Fibroblast of skin of left quadriceps (primary cell): ENCODE measurements at regions not wholly inside any gene's neighbourhood (a gene's known extent, or its start where the extent isn't known, plus 50 kb on each side); places are given as distances from the start of the nearest gene placed in this dataset.

Experiments used
- DNase-seq, 2 experiments: peaks; one replicate each; pipeline ENCODE4 v3.0.0-alpha.2; 2013; ENCODE audit warnings: low read depth in 2 of 2

DNA sequence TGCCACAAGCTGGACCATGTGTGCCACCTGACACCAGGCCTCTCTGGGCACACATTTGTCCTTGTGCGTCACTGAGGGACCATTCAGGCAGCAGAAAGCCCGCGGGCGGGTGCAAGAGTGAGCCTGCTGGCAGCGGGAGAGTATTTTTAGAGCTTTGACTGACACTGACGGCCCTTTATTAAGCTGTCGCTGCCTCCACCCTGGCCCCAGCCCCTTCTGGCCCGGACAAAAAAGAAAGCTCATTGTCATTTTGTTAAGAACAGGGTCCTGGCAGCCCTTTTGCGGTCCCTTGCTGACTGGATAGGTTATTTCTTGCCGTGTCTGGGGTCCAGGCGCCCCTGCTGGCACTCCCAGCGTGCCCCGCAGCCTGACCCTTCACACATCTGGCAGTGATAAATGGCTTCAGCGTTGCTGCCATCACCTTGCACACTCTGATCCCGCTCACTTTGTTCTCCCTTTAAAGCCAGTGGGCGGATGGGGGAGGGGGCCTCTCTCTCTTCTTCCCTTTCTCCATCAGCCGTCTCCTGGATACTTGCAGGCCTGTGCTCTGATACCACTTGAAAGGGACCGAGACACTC lies 78.4 kb upstream of the NKD1 start:
- DNase-seq: no peak

DNA sequence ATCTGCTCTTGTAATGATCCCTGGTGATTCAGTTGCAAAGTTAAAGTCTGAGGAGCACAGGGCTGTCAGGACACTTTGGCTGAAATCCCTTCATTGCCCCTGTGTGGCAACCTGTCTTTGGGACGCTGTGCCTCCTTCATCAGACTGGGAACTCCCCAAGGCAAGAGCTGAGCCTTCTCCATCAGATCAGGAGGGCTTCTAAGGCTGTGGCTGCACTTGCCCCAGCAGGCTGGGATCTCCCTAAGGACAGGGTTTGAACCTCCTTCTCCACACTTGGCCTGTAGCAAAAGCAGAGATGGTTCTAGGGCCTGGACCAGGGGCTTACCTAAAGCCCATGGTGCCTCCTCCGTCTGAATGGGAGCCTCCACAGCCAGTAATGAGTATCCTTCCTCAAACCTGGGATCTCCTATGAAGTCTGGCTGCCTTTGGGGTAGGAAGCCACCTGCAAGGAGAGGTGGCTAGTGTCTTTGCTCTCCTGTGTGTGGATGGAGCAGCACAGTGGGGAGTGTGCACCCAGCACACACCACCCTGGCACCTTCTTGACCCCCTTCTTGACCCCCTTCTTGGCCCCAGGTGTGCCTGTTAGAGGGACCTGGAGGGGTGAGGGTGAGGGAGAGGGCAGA lies 79.0 kb upstream of the NKD1 start:
- DNase-seq: no peak

DNA sequence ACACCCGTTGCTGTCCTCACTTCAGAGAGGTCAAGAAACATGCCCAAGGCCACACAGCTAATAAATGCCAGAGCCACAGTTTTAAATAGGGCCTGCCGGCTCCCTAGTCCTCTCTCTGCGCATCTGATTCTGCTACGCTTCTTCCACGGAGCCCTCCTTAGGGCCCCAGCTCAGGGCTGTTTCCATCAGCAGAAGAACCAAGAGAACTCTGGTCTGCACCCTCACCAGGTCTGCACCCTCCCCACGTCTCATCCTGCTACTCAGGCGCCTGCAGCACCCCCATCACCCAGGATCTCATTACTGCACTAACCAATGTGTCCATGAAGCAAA lies 79.5 kb upstream of the NKD1 start:
- DNase-seq: no peak

DNA sequence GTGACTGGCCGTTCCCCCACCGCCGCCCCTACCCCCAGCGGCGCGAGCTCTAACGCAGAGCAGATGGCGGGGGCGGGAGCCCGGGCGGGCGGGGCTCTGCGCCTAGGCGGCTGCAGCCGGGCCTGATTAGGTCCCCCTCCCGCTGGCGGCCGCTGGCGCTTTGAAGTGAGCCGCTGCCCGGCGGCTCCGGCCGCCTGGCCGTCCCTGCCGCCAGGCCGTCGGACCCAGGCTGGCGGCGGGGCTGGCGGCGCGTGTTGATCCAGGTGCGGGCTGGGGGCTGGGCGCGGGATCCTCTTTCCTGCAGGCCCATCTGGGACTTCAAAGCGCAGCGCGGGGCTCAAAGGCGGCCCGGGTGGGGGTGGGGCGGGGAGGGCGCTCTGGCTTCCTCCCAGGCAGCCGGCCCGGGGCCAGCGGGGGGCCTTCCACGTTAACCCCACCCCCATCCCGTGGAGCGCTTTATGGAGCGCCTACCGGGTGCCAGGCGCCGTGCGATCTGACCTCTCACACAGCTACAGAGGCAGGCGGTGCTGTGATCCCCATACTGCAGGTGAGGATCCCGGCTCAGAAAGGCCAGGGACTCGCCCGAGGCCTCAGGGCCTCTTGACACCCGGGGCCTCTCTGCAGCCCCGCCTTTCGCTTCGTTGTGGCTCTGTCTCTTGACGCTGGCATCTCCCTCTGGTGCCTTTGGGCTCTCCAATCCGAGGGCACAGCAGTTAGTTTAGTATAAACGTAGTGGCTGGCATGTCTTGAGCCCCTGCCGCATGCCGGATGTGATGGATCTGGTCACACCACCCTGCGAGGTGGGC lies 80.0 kb upstream of the NKD1 start:
- DNase-seq: peak in 1 of 2 experiments; percentile 2

DNA sequence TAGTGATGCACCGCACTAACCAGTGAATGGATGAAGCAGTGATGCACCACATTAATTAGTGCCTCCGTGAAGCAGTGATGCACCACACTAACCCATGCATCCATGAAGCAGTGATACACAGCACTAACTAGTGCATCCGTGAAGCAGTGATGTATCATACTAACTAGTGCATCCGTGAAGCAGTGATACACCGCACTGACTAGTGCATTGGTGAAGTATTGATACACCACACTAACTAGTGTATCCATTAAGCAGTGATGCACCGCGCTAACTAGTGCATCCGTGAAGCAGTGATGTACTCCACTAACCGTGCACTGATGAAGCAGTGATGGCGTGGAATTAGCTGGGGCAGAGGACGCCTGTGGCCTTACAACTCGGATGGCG lies 80.6 kb upstream of the NKD1 start:
- DNase-seq: no peak

DNA sequence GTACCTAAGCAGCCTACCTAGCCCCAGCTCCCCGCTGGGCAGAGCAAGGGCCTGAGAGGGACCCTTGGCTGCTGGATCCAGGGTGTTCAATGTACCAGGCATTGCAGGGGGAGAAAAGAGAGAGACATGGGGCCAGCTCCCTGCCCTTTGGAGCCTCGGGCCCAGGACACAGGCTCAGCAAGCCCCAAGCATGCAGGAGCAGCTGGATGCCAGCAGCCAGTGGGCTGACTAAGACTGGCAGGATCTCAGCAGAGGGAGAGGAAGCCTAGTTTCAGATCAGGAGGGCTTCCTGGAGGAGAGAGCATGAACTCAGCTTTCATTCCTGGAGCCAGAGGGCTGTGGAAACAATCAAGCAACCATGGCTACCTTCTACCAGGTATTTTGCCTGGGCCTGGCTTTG lies 82.0 kb upstream of the NKD1 start:
- no peak for DNase-seq

DNA sequence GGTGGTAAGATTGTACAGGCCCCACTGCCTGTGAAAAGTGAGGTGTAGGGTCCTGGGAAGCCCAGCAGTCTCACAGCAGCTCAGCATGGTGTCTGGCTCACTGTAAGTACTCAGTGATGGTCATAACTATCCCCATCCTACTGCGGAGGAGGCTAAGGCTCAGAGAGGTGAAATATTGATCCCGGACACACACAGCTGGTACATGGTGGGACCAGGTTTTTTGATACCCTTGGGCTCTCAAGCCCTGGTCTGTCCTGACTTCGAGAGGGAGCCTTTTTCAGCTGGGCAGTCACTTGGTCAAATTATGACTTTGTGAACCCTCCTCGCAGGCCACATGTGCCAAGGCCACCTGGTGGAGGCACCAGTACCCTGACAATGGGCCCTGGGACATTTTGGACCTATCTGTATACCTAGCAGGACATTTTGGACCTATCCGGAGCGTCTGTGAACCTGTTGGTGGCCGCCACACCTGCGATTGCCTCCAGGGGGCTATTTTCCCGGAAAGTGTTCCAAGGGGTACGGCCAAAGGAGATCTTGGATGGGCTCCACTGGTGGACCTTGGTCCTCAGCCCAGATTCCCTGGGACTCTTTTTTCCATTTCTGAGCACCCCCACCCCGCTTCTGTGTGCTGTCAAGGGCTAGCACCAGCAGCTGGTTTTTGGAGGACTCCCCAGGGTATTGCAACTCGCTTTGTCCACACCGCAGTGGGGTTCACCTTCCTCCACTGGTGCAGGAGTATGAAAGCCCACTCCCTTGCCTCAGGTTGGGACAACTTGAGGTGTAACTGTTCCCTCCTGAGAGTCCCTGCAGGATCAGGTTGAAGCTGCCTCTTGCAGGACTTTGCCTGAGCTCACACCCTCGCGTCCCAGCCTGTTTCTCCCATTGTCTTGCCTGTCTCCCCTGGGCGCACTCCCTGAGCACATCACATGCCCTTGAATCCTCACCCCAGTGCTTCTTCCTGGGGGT lies 83.6 kb upstream of the NKD1 start:
- DNase-seq: no peak

DNA sequence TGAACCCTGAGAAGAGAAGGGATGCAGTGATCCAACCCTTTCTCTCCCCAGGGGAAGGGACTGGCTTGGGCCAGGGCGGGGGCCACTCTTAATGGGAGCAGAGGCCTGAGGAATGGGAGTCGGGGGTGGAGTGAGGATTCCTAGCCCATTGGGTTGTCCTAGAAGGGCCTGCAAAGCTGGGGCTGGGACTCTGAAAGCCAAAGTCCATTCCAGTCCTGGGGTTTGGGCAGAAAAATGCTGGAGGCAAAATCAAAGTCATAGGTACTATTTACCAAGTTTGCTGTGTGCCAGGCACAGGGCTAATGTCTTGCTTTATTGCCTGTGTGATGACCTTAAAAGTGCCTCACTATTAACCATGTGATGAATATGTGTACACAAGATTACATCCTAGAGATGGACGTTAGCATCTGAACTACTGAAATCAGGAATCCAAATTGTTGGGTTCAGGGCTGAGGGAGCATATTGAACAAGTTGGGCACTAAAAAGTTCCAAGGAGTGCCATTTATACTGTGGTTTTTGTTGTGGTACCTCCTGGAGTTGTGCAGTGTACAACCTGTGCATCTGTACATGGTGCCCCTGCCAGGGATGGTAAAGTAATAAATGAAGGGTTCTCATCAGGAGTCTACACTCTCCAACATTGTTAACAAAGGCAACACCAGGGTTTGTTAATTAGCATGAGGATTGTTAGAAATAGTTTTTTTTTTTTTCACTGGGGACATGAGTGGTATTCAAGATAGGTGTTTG lies 84.4 kb upstream of the NKD1 start:
- no peak for DNase-seq

DNA sequence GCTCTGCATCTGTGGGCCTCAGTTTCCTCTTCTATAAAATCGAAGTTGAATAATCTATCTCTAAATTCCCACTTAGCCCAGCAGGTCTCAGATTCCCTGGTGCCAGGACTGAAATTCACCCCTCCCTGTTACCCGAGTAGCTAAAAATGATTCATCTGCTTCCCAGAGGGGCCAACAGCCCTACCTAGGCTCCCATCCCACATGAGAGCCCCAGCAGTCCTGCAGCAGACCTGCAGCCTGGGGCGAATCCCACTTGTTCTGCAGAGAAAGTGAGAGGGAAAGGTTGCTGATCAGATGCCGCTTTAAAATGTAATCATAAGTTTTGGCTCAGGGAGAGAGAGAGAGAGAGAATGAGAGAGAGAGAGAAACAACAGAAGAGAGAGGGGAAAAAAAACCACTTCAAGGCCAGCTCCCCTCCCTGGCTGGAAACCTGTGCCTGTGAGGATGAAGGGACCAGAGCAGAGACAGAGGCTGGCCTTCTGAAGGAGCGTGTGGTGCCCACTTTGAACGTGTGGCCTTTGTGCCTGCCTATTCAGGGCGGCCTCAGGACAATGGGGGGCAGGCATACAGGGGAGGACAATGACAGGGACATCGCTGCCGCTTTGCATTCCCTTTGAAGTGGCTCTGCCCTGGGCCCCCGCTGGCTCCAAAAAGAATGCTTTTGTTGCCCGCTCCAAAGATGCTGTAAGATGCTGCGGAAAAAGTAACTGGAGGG lies 85.2 kb upstream of the NKD1 start:
- no peak for DNase-seq

DNA sequence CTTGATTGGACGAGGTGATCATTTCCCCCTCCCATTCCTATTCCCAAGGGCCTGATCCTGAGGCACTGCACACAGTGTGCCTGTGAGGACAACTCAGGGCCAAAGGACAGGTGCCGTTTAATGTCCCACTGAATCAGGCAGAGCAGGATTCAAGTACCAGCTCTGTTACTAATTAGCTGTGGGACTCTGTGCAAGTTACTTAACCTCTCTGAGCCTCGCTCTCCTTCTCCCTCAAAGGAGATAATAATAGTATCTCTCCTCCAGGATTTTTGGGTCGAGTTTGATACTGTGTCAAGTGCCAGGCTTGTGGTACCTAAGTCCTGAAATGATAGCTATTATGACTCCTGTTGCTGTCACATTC lies 86.8 kb upstream of the NKD1 start:
- no peak for DNase-seq

DNA sequence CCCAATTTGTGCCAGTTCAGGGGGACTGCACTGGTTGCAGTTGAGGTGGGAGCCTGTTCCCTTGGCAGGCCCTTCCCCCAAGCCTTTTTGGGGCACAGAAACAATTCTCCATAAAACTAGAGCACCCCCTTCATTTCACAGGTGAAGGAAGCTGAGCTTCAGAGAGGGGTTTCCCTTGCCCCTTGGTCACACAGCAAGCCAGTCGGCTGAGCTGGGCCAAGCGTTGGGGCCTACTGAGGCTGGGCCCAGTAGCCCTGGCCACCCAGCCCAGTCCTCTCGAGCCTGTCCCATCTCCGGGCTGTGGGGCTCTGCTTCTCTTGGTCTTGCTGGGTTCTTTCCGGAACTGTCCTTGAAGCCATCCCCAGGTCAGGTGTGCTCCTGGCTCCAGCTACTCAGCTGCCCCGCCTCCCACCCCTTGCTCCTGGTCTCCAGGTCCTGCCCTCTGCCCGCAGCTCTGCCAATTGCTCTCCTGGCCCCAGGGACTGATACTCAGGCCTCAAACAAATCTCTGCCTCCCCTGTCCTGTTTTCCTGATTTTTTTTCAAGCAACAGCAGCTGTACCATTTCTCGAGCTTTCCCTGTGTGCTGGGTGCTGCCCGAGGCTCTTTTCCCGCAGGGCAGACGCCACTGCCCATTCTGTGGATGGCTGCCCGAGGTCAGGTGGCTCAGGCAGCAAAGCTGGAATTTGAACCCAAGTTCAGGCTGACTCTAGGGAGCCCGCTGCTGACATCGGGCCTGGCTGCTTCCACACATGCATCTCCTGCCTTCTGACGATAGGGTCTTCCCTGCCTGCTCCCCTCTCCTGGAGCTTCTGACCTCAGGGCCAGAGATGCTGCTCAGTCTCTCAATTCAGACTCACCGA lies 87.4 kb upstream of the NKD1 start:
- DNase-seq: no peak

DNA sequence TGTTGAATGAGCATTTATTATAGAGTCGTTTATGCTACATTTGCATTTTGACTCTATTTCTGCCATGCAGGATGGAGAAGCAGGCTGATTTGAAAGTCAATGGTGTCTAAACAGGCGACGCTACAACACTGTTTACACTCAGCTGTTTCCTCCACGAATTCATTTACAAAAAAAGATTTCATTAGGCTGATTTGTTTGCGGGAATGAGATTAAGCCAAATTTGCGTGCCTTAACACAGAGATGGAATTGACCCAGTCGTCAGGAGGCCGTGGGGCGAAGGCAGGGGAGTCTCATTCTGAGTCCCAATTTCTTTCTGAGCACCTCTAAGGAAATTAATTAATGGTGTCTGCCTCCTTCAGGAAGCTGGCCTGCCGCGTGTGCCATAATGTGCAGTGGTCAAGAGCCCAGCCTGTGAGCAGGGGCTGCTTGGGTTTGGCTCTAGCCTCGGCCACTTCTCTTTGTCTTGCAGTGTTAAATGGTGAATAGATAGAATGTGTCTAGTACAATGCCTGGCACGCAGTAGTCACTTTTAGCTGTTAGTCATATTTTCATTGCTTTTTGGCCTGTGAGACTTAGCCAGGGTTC lies 88.6 kb upstream of the NKD1 start:
- DNase-seq: no peak

DNA sequence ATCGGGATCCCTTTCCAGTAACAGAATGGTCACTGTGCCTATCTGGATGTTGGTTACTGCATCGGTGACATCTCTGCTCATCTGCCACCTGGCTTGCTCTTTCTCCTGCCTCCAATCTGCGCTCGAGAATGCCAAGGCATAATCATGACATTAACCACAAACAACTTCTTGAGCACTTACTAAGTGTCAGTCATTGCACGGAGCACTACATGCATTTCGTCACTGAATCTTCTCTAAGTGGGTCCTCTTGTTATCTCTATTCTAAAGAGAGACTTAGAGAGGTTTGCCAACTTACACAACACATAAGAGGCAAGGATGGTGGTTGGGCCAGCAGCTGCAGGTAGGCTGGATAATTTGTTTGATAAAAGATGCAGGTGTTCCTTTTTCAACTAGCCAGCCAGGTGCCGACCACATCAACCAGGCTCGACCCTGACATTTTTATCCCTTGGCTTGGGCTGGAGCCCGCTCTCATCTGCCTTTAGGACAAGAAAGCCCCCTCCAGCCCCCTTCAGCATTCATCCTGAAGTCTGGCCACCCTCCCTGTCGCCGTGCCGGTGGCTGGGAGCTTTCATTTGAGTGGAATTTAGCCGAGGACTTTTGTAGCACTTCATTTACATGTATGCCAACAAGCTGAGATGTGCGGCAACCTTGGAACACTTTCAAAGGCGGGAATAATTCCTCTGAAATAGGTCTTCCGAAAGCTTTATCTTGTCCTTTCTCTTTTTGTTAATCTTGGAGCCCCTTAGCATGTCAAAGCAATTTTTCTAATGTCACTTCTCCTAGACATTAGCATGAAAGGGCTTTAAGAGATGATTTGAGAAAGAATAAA lies 89.3 kb upstream of the NKD1 start:
- no peak for DNase-seq

DNA sequence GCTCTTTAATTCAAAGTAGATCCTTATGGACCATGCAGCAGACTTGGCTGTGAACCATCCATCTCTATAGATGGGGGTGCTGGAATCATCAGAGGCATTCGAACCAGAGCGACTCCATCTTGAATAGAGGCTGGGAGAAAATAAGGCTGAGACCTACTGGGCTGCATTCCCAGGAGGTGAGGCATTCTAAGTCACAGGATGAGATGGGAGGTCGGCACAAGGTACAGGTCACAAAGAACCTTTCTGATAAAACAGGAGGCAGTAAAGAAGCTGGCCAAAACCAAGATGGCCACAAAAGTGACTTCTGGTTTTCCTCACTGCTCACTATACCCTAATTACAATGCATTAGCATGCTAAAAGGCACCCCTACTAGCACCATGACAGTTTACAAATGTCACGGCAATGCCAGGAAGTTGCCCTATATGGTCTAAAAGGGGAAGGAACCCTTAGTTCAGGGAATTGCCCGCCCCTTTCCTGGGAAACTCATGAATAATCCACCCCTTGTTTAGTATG lies 89.2 kb upstream of the BRD7 start:
- DNase-seq: no peak

DNA sequence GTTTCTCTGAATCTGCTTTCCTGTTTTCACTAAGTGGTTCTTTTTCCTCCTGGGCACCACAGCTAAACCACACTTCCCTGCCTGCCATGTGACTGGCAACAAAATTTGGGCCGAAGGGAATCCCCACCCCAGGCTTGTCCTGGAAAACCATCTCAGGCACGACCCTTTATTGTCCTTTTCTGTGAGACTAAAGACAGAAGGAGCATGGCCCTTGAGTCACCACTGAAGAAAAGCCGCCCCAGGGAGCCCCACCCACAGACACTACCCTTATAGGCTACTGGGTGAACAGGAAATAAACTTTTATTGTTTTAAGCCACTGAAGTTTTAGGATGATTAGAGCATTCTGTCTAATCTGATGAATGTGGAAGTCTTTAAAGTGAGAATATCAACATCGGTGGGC lies 88.6 kb upstream of the BRD7 start:
- no peak for DNase-seq

DNA sequence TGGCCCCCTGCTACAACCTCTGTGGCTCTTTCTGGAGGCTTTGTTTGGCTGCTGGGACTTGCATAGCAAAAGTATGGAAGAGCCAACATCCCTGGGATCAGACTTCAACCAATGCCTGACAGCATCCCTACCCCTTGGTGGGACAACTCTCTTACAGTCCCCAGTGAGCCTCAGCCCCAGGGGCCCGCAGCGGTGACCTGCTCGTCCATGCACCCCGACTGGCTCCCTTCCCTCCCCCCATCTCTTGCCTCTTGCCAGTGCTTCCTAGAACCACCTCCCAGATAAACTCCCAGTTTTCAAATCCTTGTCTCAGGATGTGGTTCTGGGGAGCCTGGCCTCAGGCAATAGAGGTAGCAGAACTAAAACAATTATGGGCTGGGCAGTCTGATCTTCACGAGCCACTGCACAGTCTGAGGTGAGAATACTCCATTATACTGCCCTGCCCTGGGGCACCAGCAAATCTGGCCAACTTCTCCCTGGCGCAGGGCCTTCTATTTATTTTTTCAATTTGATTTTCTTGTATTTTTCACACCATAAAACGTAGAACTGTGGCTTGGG lies 86.6 kb upstream of the BRD7 start:
- DNase-seq: no peak

DNA sequence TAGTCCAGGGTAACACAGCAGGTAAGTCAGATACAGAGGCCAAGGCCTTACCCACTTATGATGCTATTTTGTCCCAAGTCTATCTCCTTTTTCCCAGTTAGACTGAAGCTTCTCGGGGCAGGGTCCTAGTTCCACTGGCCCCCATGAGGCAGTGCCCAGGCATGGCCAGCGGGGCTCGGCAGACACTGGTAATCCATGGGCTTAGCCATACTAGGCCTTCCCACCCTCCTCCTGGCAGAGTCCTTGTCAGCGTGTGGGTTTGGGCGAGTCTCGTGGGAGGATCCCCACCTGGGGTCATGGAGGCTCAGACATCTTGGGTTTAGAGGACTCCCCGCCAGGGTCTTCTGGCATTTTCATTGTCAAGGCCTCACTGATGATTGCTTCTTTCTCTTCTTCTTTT lies 84.7 kb upstream of the BRD7 start:
- no peak for DNase-seq

DNA sequence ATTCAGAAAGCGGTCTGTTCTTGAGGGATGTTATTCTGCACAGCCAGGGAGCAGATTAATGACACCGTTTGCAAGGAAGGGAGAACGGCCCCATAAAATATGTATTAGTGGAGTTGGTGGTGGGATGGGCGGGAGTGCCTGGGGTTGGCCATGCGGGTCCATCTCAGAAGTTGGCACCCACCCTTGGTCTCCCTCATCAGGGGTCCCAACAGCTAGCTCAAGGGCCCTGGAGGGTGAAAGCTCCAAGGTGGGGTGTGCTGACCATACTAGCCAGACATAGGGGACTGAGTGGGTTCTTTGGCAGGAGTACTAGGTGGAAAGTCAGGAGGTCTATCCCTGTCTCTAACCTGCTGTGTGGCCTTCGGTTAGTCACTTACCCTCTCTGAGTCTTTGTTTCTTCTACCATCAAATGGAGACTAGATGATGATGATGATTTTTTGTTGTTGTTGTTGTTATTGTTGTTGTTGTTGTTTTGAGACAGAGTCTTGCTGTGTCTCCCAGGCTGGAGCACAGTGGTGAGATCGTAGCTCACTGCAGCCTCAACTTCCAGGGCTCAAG lies 83.2 kb upstream of the BRD7 start:
- no peak for DNase-seq
